ENCODE measurements at regions not wholly inside any gene's neighbourhood (a gene's known extent, or its start where the extent isn't known, plus 50 kb on each side); places are given as distances from the start of the nearest gene placed in this dataset.

DNA sequence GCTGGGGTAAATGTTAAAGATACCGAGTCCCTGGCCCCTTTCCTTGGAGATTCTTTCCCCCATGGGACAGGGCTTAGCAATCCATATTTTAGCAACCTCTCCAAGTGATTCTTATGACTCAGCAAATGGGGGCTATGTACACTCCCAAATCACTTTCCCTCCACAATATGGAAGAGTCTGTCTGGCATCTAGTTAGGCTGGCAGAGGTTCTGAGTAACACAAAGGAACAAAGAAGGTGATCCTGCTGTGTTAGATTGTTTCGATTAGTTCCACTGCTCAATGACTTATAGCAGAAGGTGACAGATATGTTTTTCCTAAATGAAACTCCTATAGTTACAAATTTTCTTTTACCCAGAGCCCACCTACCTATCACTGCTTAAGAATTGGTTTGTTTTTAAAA, 154.0 kb upstream of the SYT13 start:
- Histone ChIP-seq H2BK12ac (ENCODE audit: insufficient read length, low read depth, low read length) (no peak overlapping the region), H4K91ac (ENCODE audit: insufficient read length, low read depth, low read length) (no peak overlapping the region), H3K14ac (ENCODE audit: insufficient read depth, low read length) (no peak overlapping the region), H4K5ac (ENCODE audit: insufficient read length, low read depth, low read length) (no peak overlapping the region), H2BK120ac (ENCODE audit: low read depth, low read length, poor library complexity, severe bottlenecking) (no peak overlapping the region), H3K23me2 (ENCODE audit: insufficient read length, low read depth, low read length, poor library complexity, severe bottlenecking) (no peaks in the 10 kb centered on the region), H2BK15ac (ENCODE audit: low read depth, low read length) (no peak overlapping the region), H4K8ac (replicated peaks; ENCODE audit: insufficient read length, low read depth, low read length) (no peak overlapping the region), H3T11ph (ENCODE audit: low read length) (no peak overlapping the region), H3K79me1 (ENCODE audit: insufficient read depth, low read depth, low read length, poor library complexity, severe bottlenecking) (no peaks in the 10 kb centered on the region), H3K23ac (ENCODE audit: insufficient read length, low read depth, low read length) (no peak overlapping the region), H3K4me2 (ENCODE audit: insufficient read depth, insufficient read length, low read length) (no peak overlapping the region), H2AFZ (ENCODE audit: low read length) (no peak overlapping the region), H2BK20ac (ENCODE audit: low read depth, low read length, poor library complexity, severe bottlenecking) (no peak overlapping the region), H2BK5ac (ENCODE audit: insufficient read length, low read length) (no peak overlapping the region), H3K56ac (ENCODE audit: insufficient read length, low read depth, low read length) (no peak overlapping the region), H3K9ac (ENCODE audit: extremely low read depth, insufficient read length, low read length) (no peak overlapping the region), H3K18ac (ENCODE audit: insufficient read length, low read depth, low read length) (no peak overlapping the region), H3K9me3 (ENCODE audit: control insufficient read depth, low read depth, low read length) (no peaks in the 10 kb centered on the region), H3K4me1 (ENCODE audit: insufficient read depth, low read length) (no peaks in the 10 kb centered on the region), H3K27me3 (ENCODE audit: insufficient read depth, low read length) (no peaks in the 10 kb centered on the region), H3K27ac (ENCODE audit: insufficient read length, low read depth, low read length) (no peak overlapping the region), H2AK5ac (ENCODE audit: insufficient read length, low read length) (no peak overlapping the region), H3K79me2 (ENCODE audit: insufficient read depth, low read length) (no peaks in the 10 kb centered on the region), H4K20me1 (ENCODE audit: control insufficient read depth, insufficient read depth, insufficient read length) (no peaks in the 10 kb centered on the region), H3K4ac (ENCODE audit: low read depth, low read length) (no peak overlapping the region)
- TF ChIP-seq CTCF (conservative IDR thresholded peaks at IDR 0.05): no peak
- no peak for DNase-seq
- no peak overlapping the region for H3K27ac Mint-ChIP-seq
- H3K4me1 Mint-ChIP-seq: peaks cover 2 to 4% of the 10 kb centered on the region in 2 experiments
- peaks cover 6 to 8% of the 10 kb centered on the region in 2 experiments for H3K9me3 Mint-ChIP-seq
- no peak overlapping the region for H3K4me3 Mint-ChIP-seq
- no CpG with 5 or more reads among the region's 2 CpGs for WGBS (ENCODE audit: extremely low coverage, insufficient read length, low lambda C conversion rate)
- no peaks in the 10 kb centered on the region; a peak in 1 of 7 replicates for H3K36me3 Mint-ChIP-seq (ENCODE audit: insufficient read depth in 1 of 3, low read depth in 3 of 3)
- peaks cover 12% of the 10 kb centered on the region for H3K27me3 Mint-ChIP-seq (ENCODE audit: low read depth)

Measured in H9 (cell line).